Activated naive CD8-positive, alpha-beta T cell treated with anti-CD3 and anti-CD28 coated beads, Interleukin-2, amount 50 U/mL, for 24 hours (primary cell): ENCODE measurements at regions not wholly inside any gene's neighbourhood (a gene's known extent, or its start where the extent isn't known, plus 50 kb on each side); places are given as distances from the start of the nearest gene placed in this dataset.

Experiments
- ATAC-seq: fragments of 150-1000 bp; cut with Tn5 transposase; one replicate; pipeline ENCODE4 v1.10.0; 2021
- DNase-seq: peaks from one replicate; pipeline ENCODE4 v3.0.0; 2021
- H3K27ac Mint-ChIP-seq: one replicate; pipeline ENCODE4 v1.8.0; 2021; ENCODE audit warnings: mild to moderate bottlenecking, mixed read lengths
- H3K27me3 Mint-ChIP-seq: one replicate; pipeline ENCODE4 v1.8.0; 2021; ENCODE audit warnings: mixed read lengths
- H3K36me3 Mint-ChIP-seq: one replicate; pipeline ENCODE4 v1.8.0; 2021; ENCODE audit warnings: low read depth, mixed read lengths
- H3K4me1 Mint-ChIP-seq: one replicate; pipeline ENCODE4 v1.8.0; 2021; ENCODE audit warnings: mixed read lengths
- H3K4me3 Mint-ChIP-seq: one replicate; pipeline ENCODE4 v1.8.0; 2021; ENCODE audit warnings: mild to moderate bottlenecking, moderate library complexity, mixed read lengths
- H3K9me3 Mint-ChIP-seq: one replicate; pipeline ENCODE4 v1.8.0; 2021; ENCODE audit warnings: mixed read lengths

- Mint-ChIP-seq H3K4me1 (peaks cover 15% of the 10 kb centered on the region), H3K27ac (no peak overlapping the region), H3K9me3 (peaks cover 4% of the 10 kb centered on the region), H3K27me3 (peaks cover 13% of the 10 kb centered on the region), H3K36me3 (no peaks in the 10 kb centered on the region), H3K4me3 (no peak overlapping the region)
- ATAC-seq (no peak), DNase-seq (no peak)
Observed at GRCh38 chr6:105619971-105620741, 217.3 kb upstream of the PREP start.

- peaks cover 15% of the 10 kb centered on the region for H3K4me1 Mint-ChIP-seq
- no peak overlapping the region for H3K4me3 Mint-ChIP-seq
- peaks cover 8% of the 10 kb centered on the region for H3K9me3 Mint-ChIP-seq
- H3K36me3 Mint-ChIP-seq: no peaks in the 10 kb centered on the region
- DNase-seq (no peak), ATAC-seq (no peak)
- H3K27me3 Mint-ChIP-seq: peaks cover 7% of the 10 kb centered on the region
- no peak overlapping the region for H3K27ac Mint-ChIP-seq
Observed at GRCh38 chr6:105618247-105618646, 215.4 kb upstream of the PREP start.

- Mint-ChIP-seq H3K36me3 (no peaks in the 10 kb centered on the region), H3K4me1 (peaks cover 12% of the 10 kb centered on the region), H3K4me3 (no peak overlapping the region), H3K27me3 (peaks cover 14% of the 10 kb centered on the region), H3K9me3 (peaks cover 8% of the 10 kb centered on the region), H3K27ac (no peak overlapping the region)
- DNase-seq (no peak), ATAC-seq (no peak)
Observed at GRCh38 chr6:105616521-105616920, 213.6 kb upstream of the PREP start.

GRCh38 chr6:105611606-105612005 lies 208.7 kb upstream of the PREP start:
- H3K4me1 Mint-ChIP-seq: peaks cover 3% of the 10 kb centered on the region
- ATAC-seq (no peak), DNase-seq (no peak)
- peaks cover 18% of the 10 kb centered on the region for H3K27me3 Mint-ChIP-seq
- H3K9me3 Mint-ChIP-seq: peaks cover 8% of the 10 kb centered on the region
- H3K27ac Mint-ChIP-seq: no peak overlapping the region
- no peaks in the 10 kb centered on the region for H3K36me3 Mint-ChIP-seq
- no peak overlapping the region for H3K4me3 Mint-ChIP-seq

- Mint-ChIP-seq H3K27me3 (peaks cover 21% of the 10 kb centered on the region), H3K4me3 (no peak overlapping the region), H3K36me3 (no peaks in the 10 kb centered on the region), H3K9me3 (no peaks in the 10 kb centered on the region), H3K27ac (no peak overlapping the region), H3K4me1 (peaks cover 3% of the 10 kb centered on the region)
- DNase-seq: no peak
- ATAC-seq: no peak
Observed at GRCh38 chr6:105609375-105609991, 206.6 kb upstream of the PREP start.

GRCh38 chr6:105608711-105609374 lies 206.0 kb upstream of the PREP start:
- Mint-ChIP-seq H3K4me1 (peaks cover 3% of the 10 kb centered on the region), H3K4me3 (no peak overlapping the region), H3K36me3 (no peaks in the 10 kb centered on the region), H3K9me3 (no peaks in the 10 kb centered on the region), H3K27me3 (peaks cover 19% of the 10 kb centered on the region), H3K27ac (no peak overlapping the region)
- ATAC-seq (no peak), DNase-seq (no peak)

GRCh38 chr6:105607636-105608621 lies 205.0 kb upstream of the PREP start:
- DNase-seq (no peak), ATAC-seq (no peak)
- H3K4me1 Mint-ChIP-seq: peaks cover 3% of the 10 kb centered on the region
- H3K9me3 Mint-ChIP-seq: no peaks in the 10 kb centered on the region
- H3K27me3 Mint-ChIP-seq: peaks cover 21% of the 10 kb centered on the region
- H3K27ac Mint-ChIP-seq: no peak overlapping the region
- no peaks in the 10 kb centered on the region for H3K36me3 Mint-ChIP-seq
- no peak overlapping the region for H3K4me3 Mint-ChIP-seq

GRCh38 chr6:105606831-105607463 lies 204.1 kb upstream of the PREP start:
- no peak for ATAC-seq
- no peak overlapping the region for H3K4me3 Mint-ChIP-seq
- no peak overlapping the region for H3K27ac Mint-ChIP-seq
- H3K9me3 Mint-ChIP-seq: no peaks in the 10 kb centered on the region
- no peak for DNase-seq
- peaks cover 13% of the 10 kb centered on the region for H3K27me3 Mint-ChIP-seq
- H3K36me3 Mint-ChIP-seq: no peaks in the 10 kb centered on the region
- peaks cover 3% of the 10 kb centered on the region for H3K4me1 Mint-ChIP-seq

GRCh38 chr6:105604587-105604884 lies 201.7 kb upstream of the PREP start:
- Mint-ChIP-seq H3K9me3 (no peaks in the 10 kb centered on the region), H3K27me3 (peaks cover 8% of the 10 kb centered on the region), H3K4me1 (peaks cover 14% of the 10 kb centered on the region), H3K27ac (no peak overlapping the region), H3K4me3 (no peak overlapping the region), H3K36me3 (no peaks in the 10 kb centered on the region)
- DNase-seq (no peak), ATAC-seq (no peak)

GRCh38 chr6:105603788-105604586 lies 201.1 kb upstream of the PREP start:
- H3K27me3 Mint-ChIP-seq: peaks cover 5% of the 10 kb centered on the region
- H3K9me3 Mint-ChIP-seq: no peaks in the 10 kb centered on the region
- ATAC-seq (no peak), DNase-seq (no peak)
- no peaks in the 10 kb centered on the region for H3K36me3 Mint-ChIP-seq
- no peak overlapping the region for H3K4me3 Mint-ChIP-seq
- no peak overlapping the region for H3K27ac Mint-ChIP-seq
- peaks cover 13% of the 10 kb centered on the region for H3K4me1 Mint-ChIP-seq

GRCh38 chr6:105601541-105602236 lies 198.8 kb upstream of the PREP start:
- H3K27me3 Mint-ChIP-seq: peaks cover 5% of the 10 kb centered on the region
- peak overlapping the region; percentile 68 for H3K27ac Mint-ChIP-seq
- DNase-seq: peak; percentile 27
- H3K36me3 Mint-ChIP-seq: no peaks in the 10 kb centered on the region
- peaks cover 13% of the 10 kb centered on the region for H3K4me1 Mint-ChIP-seq
- H3K4me3 Mint-ChIP-seq: peak overlapping the region; percentile 10
- peak; percentile 82 for ATAC-seq
- peaks cover 4% of the 10 kb centered on the region for H3K9me3 Mint-ChIP-seq

GRCh38 chr6:105600336-105601260 lies 197.7 kb upstream of the PREP start:
- H3K27ac Mint-ChIP-seq: peak overlapping the region; percentile 68

More at GRCh38 chr6:105600336-105601260, 197.7 kb upstream of the PREP start:
- DNase-seq: no peak
- H3K36me3 Mint-ChIP-seq: no peaks in the 10 kb centered on the region
- H3K4me3 Mint-ChIP-seq: no peak overlapping the region
- ATAC-seq: no peak
- peaks cover 13% of the 10 kb centered on the region for H3K4me1 Mint-ChIP-seq
- peaks cover 5% of the 10 kb centered on the region for H3K27me3 Mint-ChIP-seq
- peaks cover 4% of the 10 kb centered on the region for H3K9me3 Mint-ChIP-seq
